NCI-H446 treated with DMSO at 0.1 percent for 48 hours (cell line): ENCODE measurements at regions not wholly inside any gene's neighbourhood (a gene's known extent, or its start where the extent isn't known, plus 50 kb on each side); places are given as distances from the start of the nearest gene placed in this dataset.
"Not testable (repeated sequence)": the region's sequence is repeated elsewhere in the genome, so short reads cannot be mapped to it uniquely, and the experiment has no call there.

Experiments
- DNase-seq: peaks from one replicate; lab custom pipeline; 2025; lab: John Stamatoyannopoulos, UW

GRCh38 chr2:192539306-192539705, 344.6 kb upstream of the TMEFF2 start:
- no peak for DNase-seq

DNA sequence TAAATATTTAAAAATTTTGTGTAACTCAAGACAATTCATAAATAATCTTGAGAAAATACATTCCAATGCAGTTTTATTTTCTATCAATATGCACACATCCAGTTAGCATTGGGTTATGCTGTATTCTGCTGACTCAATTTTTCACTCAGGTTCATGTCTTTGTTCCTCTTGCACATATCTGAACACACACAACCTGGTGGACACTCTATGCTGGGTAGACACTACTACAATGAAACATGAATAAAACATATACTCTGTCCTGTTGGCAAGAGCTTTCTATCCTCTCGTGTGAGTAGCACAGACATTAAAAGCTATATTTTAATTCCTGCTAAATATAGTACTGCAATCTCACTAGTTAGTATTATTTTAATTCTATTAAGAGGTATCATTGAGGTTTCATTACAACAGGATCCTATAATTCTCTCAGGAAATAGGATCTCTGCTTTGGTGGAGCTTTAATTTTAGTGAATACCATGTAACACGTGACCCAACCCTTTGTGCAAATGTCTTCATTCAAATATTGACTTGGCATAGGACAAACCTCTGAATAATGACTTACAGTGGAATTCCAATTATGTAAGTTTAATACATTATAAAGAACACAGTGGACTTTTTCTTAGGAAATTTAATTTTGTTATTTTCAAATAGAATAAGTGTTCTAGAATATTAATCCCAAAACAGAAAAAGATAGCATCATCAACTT, 342.3 kb upstream of the TMEFF2 start:
- no peak for DNase-seq

DNA sequence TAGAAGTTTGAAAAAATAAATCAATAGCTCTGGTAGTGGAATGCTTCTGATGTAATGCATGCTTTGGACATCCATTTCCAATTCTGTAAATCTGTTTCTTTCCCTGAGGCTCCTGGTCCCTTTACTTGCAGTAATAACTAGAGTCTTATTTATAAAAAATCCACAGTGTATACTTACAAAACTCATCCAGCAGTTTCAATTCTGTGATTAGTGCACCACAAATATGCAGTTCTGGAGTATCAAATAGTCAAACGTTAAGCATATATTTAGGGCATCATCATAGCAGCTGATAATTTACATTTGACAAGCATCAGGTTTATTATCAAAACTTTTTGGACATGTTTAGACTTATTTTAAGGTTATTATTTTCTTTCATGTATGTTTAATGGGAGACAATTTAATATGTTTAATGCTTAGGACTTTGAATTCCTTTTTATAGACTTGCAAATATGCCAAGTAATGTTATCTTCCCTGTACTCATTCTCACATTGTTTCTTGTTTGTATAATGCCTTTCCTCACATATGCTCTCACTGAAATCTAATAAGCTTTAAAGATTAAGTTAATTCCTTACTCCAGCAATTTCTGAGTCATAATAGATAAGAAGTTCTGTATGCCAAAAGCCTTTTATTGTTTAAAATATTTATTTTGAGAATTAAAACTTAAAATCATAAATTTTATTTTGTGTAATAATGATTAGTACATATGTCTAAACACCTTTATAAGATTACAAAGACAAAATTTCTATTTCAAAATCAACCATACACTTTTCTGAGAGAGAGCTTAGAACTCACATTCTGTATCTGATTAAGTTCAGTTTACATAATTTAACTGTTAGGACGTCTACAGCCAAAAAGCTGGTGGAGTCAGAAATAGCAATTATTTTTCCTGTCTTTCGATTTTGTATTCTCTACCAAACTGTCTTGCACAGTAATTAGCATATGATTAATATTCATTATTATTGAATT, 341.5 kb upstream of the TMEFF2 start:
- no peak for DNase-seq

- no peak for DNase-seq
Measured at GRCh38 chr2:192534072-192534471, 339.3 kb upstream of the TMEFF2 start.

DNA sequence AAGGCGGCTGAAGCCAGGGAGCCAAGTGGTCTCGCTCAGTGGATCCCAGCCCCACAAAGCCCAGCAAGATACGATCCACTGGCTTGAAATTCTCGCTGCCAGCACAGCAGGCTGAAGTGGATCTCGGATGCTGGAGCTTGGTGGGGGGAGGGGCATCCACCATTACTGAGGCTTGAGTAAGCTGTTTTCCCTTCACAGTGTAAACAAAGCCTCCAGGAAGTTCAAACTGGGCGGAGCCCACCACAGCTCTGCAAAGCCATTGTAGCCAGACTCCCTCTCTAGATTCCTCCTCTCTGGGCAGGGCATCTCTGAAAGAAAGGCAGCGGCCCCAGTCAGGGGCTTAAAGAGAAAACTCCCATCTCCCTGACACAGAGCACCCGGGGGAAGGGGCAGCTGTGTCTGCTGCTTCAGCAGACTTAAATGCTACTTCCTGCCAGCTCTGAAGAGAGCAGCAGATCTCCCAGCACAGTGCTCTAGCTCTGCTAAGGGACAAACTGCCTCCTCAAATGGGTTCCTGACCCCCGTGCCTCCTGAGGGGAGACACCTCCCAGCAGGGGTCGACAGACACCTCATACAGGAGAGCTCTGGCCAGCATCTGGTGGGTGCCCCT, 330.0 kb upstream of the TMEFF2 start:
- not testable (repeated sequence) for DNase-seq

- DNase-seq: not testable (repeated sequence)
Measured at GRCh38 chr2:192524214-192524613, 329.5 kb upstream of the TMEFF2 start.

- DNase-seq: no peak
Measured at GRCh38 chr2:192515937-192516336, 321.2 kb upstream of the TMEFF2 start.

DNA sequence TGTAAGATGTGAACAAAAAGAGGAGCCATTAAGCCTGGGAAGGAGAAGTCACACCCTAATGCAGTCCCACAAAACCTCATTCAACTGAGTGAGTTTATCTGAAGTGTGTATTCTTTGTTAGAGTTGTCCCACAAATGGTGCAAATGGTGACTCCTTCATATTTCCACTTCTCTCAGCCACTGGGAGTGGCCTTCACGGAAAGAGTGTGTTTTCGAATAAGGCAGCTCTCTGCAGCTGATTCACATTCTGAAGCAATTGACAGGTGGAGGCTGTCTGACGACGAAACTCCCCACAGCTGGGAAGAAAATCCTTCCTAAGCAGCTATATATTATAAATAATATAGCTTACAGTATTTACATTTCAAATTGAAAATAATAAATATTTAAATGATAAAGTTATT, 318.8 kb upstream of the TMEFF2 start:
- no peak for DNase-seq

DNA sequence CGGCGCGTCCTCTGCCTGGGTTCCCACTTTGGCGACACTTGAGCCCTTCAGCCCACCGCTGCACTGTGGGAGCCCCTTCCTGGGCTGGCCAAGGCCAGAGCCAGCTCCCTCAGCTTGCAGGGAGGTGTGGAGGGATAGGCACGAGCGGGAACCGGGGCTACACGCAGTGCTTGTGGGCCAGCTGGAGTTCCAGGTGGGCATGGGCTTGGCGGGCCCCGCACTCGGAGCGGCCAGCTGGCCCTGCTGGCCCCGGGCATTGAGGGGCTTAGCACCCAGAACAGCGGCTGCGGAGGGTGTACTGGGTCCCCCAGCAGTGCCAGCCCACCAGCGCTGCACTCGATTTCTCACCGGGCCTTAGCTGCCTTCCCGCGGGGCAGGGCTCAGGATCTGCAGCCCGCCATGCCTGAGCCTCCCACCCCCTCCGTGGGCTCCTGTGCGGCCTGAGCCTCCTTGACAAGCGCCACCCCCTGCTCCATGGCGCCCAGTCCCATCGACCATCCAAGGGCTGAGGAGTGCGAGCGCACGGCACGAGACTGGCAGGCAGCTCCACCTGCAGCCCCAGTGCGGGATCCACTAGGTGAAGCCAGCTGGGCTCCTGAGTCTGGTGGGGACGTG, 313.2 kb upstream of the TMEFF2 start:
- not testable (repeated sequence) for DNase-seq

DNA sequence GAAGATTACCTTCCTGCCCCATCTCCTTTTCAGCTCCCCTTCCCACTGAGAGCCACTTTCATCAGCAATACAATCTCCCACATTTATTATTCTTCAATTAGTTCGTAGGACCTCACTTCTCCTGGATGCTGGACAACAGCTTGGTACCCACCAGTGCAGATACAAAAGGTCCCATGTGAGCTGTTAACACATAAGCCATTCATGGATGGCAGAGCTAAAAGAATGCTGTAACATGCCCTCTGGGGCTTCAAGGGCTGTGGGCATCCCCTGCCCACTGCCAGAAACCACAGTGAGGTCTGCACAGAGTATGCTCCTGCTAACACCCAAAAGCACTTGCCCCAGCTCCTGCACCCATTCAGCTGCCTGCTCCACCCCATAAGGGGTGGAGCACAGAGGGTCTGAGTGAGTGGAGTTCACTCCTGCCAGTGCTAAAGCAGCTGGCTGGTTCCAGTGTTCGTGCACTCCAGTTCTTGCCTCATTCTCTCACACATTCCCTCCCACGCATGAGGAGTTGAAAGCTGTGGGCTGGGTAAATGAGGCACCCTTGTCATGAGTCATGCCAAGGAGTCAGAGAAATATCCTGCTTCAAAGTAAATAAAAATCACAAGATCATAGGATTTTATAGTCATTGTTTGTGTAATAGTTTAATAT, 305.9 kb upstream of the TMEFF2 start:
- DNase-seq: no peak

DNA sequence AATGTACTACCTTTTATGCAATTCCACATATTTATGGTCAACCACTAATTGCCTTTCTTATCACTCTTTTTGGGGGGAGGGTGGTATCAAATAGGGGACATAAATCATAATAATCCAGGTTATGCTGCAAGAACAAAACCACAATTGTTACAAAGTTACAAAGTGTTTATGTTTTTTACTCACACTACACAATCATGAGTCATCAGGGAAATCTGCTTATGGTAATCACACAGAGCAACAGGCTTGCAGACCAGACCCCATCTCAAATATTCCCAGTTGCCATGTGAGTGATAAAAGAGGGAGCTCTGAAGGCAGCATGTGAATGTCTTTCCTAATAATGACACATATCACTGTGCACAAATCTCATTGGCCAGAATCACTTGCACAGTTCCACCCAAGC, 304.7 kb upstream of the TMEFF2 start:
- DNase-seq: no peak

GRCh38 chr2:192498747-192499146, 304.0 kb upstream of the TMEFF2 start:
- no peak for DNase-seq

- DNase-seq: not testable (repeated sequence)
Measured at GRCh38 chr2:192488158-192488557, 293.4 kb upstream of the TMEFF2 start.

DNA sequence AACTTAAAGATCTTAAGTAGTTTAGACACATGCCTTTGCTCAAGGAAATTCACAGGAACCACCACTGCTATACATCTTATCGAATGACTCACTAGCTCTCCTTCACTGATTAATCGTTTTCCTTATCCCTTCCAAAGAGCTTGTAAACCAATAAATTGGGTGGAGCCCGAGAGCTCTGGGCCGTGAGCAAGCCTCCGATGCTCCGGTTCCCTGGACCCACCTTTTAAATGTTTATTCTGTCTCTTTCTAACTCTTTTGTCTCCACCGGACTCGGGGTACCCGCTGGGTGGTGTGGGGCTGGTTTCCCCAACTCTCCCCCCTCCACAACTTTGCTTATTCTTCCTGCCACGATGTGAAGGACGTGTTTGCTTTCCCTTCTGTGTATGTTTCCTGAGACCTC, 292.9 kb upstream of the TMEFF2 start:
- DNase-seq: no peak

DNA sequence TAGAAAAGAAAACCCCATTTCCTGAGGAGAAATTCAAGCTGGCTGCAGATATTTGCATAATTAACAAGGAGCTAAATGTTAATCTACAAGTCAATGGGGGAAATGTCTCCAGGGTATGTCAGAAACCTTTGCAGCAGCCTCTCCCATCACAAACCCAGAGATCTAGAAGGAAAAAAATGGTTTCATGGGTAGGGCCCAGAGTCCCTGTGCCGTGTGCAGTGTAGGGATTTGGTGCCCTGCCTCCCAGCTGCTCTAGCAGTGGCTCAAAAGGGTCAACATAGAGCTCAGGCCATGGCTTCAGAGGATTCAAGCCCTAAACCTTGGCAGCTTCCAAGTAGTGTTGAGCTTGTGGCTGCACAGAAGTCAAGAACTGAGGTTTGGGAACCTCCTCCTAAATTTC, 290.2 kb upstream of the TMEFF2 start:
- no peak for DNase-seq

GRCh38 chr2:192480984-192481383, 286.3 kb upstream of the TMEFF2 start:
- no peak for DNase-seq

DNA sequence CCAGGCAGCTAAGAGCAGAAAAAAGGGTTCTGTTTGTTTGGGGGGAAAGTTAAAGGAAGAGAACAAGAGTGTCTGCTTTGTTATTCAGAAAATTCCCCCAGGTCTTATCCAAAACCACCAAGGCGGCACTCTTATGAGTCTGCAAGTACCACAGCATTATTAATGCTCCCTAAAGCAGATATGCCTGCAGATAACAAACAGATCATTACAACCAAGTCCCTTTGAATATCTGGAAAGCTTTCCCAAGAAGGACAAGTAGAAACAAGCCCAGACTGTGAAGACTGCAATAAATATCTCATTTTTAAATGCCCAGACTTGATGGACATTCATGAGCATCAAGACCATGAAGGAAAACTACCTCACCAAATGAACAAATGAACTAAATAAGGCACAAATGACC, 278.6 kb upstream of the TMEFF2 start:
- no peak for DNase-seq

- DNase-seq: peak; percentile 56
Measured at GRCh38 chr2:192471982-192472381, 277.2 kb upstream of the TMEFF2 start.

GRCh38 chr2:192469612-192470011, 274.9 kb upstream of the TMEFF2 start:
- no peak for DNase-seq

GRCh38 chr2:192467953-192468660, 273.4 kb upstream of the TMEFF2 start:
- no peak for DNase-seq

DNA sequence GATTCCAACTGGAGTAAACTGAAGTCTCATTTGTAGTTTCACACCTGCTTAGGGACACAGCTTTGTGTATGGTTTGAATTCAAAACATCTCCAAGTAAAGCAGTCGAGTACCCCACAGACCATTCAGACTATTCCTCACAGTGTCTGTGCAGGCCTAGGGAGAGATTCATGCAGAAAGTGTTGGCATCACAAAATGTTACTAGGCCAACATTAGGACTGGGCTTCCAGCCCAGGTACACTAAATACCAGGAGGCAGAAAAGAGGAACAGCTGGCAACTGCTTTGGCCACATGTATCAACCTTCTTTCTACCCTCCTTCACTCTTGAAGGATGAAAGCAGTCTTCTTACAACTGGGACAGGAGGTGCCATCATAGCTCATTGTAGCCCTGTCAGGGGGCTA, 270.4 kb upstream of the TMEFF2 start:
- DNase-seq: peak; percentile 17
